Breast epithelium (tissue), 4 donors: ENCODE measurements at regions not wholly inside any gene's neighbourhood (a gene's known extent, or its start where the extent isn't known, plus 50 kb on each side); places are given as distances from the start of the nearest gene placed in this dataset.

Experiments used
- DNase-seq, 2 donors: peaks; one replicate each; pipeline ENCODE4 v3.0.0-alpha.2; 2019; ENCODE audit warnings: low spot score in 2 of 2
- H3K27ac ChIP-seq, 2 donors: fragments of 200-600 bp; sonication (generic) in 1 of 2; one replicate each; pipeline ENCODE4 v1.5.1; 2016 to 2019; ENCODE audit warnings: mild to moderate bottlenecking in 1 of 2
- H3K27me3 ChIP-seq, 2 donors: fragments of 200-600 bp; sonication (generic) in 1 of 2; one replicate each; pipeline versions ENCODE4 v1.5.1 to v1.6.0; 2017 to 2019; ENCODE audit warnings: control low read depth in 1 of 2, mild to moderate bottlenecking in 1 of 2
- H3K36me3 ChIP-seq: fragments of 200-600 bp; one replicate; pipeline ENCODE4 v1.5.1; 2019
- H3K4me1 ChIP-seq, 2 donors: fragments of 200-600 bp; sonication (generic); one replicate each; pipeline ENCODE4 v1.5.1; 2016 to 2019; ENCODE audit warnings: control low read depth in 1 of 2
- H3K4me3 ChIP-seq, 3 donors: fragments of 200-600 bp; sonication (generic); 1 replicate in 2 of 3; 2 replicates in 1 of 3; pipeline ENCODE4 v1.5.1; 2016 to 2019; ENCODE audit warnings: mild to moderate bottlenecking in 3 of 3, moderate library complexity in 2 of 3
- H3K9me3 ChIP-seq, 2 donors: fragments of 200-600 bp; sonication (generic) in 1 of 2; one replicate each; pipeline ENCODE4 v1.5.1; 2016 to 2019; ENCODE audit warnings: control low read depth in 1 of 2
- POLR2A ChIP-seq: fragments of 450-650 bp; IDR thresholded peaks from one replicate; pipeline ENCODE4 v1.6.1; 2016; ENCODE audit warnings: antibody characterized with exemption, mild to moderate bottlenecking, moderate library complexity
- POLR2AphosphoS5 ChIP-seq, 3 donors: sonication (generic); formaldehyde crosslinking; IDR thresholded peaks; one replicate each; pipeline ENCODE4 v1.6.1; 2017; ENCODE audit warnings: antibody characterized with exemption in 3 of 3
- intact Hi-C: fragments of 100-400 bp; cut with DNase I; formaldehyde crosslinking; loops from one replicate; pipeline ENCODE4 v1.15.1; 2023; ENCODE audit warnings: low total_unique reads
- TF ChIP-seq, protein P1 (sequence below), 3 donors: fragments of 450-650 bp; IDR thresholded peaks; one replicate each; pipeline ENCODE4 v1.5.1; 2016 to 2017; ENCODE audit warnings: antibody characterized with exemption in 3 of 3, mild to moderate bottlenecking in 3 of 3, moderate library complexity in 3 of 3

DNA sequence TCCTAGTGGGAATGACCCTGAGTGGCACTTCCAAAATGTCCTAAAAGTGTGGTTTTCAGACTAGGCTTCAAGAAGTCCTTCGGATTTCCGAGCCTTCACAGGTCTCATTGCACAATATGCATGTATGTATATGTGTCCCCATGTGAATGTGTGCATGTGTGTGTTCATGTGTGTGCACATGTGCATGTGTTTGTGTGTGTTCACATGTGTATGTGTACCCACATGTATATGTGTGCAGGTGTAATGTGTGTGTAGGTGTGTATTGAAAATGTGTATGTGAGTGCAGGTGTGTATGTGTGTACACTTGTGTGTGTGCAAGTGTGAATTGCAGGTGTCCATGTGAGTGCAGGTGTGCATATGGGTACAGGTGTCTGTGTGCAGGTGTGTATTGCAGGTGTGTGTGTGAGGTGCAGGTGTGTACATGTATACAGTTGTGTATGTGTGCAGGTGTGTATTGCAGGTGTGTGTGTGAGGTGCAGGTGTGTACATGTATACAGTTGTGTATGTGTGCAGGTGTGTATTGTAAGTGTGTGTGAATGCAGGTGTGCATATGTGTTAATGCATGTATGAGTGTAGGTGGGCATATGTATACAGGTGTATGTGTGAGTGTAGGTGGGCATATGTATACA lies 124.4 kb upstream of the EPB41L3 start:
- intact Hi-C loops: no loop called here
- Histone ChIP-seq H3K4me3 (no peak overlapping the region), H3K27me3 (no peaks in the 10 kb centered on the region), H3K9me3 (no peaks in the 10 kb centered on the region), H3K36me3 (no peaks in the 10 kb centered on the region), H3K27ac (no peak overlapping the region), H3K4me1 (no peaks in the 10 kb centered on the region)
- TF ChIP-seq POLR2AphosphoS5 (IDR thresholded peaks at IDR 0.05) (no peak), POLR2A (no peak)
- TF ChIP-seq, protein P1, sequence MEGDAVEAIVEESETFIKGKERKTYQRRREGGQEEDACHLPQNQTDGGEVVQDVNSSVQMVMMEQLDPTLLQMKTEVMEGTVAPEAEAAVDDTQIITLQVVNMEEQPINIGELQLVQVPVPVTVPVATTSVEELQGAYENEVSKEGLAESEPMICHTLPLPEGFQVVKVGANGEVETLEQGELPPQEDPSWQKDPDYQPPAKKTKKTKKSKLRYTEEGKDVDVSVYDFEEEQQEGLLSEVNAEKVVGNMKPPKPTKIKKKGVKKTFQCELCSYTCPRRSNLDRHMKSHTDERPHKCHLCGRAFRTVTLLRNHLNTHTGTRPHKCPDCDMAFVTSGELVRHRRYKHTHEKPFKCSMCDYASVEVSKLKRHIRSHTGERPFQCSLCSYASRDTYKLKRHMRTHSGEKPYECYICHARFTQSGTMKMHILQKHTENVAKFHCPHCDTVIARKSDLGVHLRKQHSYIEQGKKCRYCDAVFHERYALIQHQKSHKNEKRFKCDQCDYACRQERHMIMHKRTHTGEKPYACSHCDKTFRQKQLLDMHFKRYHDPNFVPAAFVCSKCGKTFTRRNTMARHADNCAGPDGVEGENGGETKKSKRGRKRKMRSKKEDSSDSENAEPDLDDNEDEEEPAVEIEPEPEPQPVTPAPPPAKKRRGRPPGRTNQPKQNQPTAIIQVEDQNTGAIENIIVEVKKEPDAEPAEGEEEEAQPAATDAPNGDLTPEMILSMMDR (IDR thresholded peaks at IDR 0.05): no peak
- DNase-seq: no peak

- H3K36me3 ChIP-seq: no peaks in the 10 kb centered on the region
- no peak overlapping the region for H3K27ac ChIP-seq
- no peaks in the 10 kb centered on the region for H3K27me3 ChIP-seq
- no peak for DNase-seq
- H3K9me3 ChIP-seq: no peaks in the 10 kb centered on the region
- H3K4me1 ChIP-seq: no peaks in the 10 kb centered on the region
- intact Hi-C loops: no loop called here
- no peak overlapping the region for H3K4me3 ChIP-seq
- TF ChIP-seq POLR2AphosphoS5 (IDR thresholded peaks at IDR 0.05) (no peak), POLR2A (no peak)
- TF ChIP-seq, protein P1 (IDR thresholded peaks at IDR 0.05): no peak
These were observed 123.6 kb upstream of the EPB41L3 start for GRCh38 chr18:5667356-5667755.

- no peak overlapping the region for H3K27ac ChIP-seq
- no peaks in the 10 kb centered on the region for H3K27me3 ChIP-seq
- no peaks in the 10 kb centered on the region for H3K4me1 ChIP-seq
- DNase-seq: no peak
- no peak overlapping the region for H3K4me3 ChIP-seq
- H3K9me3 ChIP-seq: no peaks in the 10 kb centered on the region
- no peaks in the 10 kb centered on the region for H3K36me3 ChIP-seq
- TF ChIP-seq POLR2A (no peak), POLR2AphosphoS5 (IDR thresholded peaks at IDR 0.05) (no peak)
- TF ChIP-seq, protein P1 (IDR thresholded peaks at IDR 0.05): no peak
- intact Hi-C loops: no loop called here
These were observed 118.8 kb upstream of the EPB41L3 start for GRCh38 chr18:5662586-5663090.

DNA sequence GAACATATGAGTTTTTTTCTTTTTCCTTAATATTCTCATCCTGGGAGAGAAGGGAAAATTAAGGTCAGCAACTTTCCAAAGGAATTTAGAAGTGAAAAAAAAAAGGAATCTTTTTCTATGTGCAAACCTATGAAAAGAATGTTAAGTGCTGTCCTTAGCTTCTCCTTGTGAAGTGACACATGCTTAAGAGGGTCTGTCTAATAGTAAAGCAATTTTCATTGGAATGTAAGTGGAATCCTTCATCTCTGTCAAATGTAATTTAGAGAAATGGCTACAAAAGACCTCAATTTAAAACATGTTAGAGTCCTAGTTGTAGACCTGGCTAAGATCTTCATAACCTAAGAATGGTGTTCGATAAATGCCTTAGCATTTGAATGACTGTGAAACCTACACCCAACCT lies 117.4 kb upstream of the EPB41L3 start:
- Histone ChIP-seq H3K4me3 (no peak overlapping the region), H3K27me3 (no peaks in the 10 kb centered on the region), H3K36me3 (no peaks in the 10 kb centered on the region), H3K9me3 (no peaks in the 10 kb centered on the region), H3K27ac (no peak overlapping the region), H3K4me1 (no peaks in the 10 kb centered on the region)
- DNase-seq: no peak
- intact Hi-C loops: no loop called here
- TF ChIP-seq, protein P1 (IDR thresholded peaks at IDR 0.05): no peak
- TF ChIP-seq POLR2A (no peak), POLR2AphosphoS5 (IDR thresholded peaks at IDR 0.05) (no peak)

DNA sequence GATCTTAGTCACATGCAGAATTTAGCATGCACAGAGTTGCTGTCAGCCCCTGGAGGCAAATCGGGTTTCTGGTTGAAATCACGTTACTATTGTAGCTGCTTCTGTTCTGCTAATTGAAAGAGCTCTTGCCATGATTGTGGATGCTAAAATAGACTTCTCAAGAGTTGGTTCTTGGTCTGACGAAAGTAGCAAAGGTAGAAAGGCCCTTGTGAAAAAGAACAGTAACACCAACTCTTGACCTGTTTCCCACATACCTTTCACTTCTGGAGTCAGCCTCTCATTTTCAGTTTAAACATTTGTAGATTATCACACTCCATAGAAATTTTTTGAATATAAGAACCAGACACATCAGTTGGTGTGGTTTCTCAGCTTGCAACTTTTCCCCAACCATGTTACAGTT lies 110.0 kb upstream of the EPB41L3 start:
- Histone ChIP-seq H3K27ac (no peak overlapping the region), H3K4me1 (no peaks in the 10 kb centered on the region), H3K27me3 (no peaks in the 10 kb centered on the region), H3K9me3 (no peaks in the 10 kb centered on the region), H3K36me3 (no peaks in the 10 kb centered on the region), H3K4me3 (no peak overlapping the region)
- TF ChIP-seq, protein P1 (IDR thresholded peaks at IDR 0.05): no peak
- TF ChIP-seq POLR2A (no peak), POLR2AphosphoS5 (IDR thresholded peaks at IDR 0.05) (no peak)
- intact Hi-C loops: no loop called here
- no peak for DNase-seq
